ENCODE measurements at regions not wholly inside any gene's neighbourhood (a gene's known extent, or its start where the extent isn't known, plus 50 kb on each side); places are given as distances from the start of the nearest gene placed in this dataset.

DNA sequence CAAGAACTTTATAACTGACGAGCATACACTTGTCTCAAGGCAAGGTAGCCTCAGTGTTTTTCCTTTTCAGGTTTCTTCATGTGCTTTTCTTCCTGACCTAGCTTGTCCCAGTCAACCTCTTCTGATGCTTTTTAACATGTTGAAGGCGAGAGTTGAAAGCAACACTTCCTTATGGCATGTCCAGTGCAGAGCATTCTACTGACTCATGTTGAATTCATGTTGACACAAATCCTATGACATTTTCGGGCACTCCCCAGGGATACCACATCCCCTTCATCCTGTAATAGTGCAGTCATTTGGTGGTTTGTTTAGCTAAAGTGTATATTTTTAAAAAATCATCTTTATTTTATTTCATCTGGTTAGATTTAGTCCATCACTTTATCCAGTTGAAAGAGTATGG is 75.9 kb upstream of the CBLB start:
- H2AFZ ChIP-seq (ENCODE audit: low read depth, low read length): no peak overlapping the region
- H3K9ac ChIP-seq (ENCODE audit: low read length): no peak overlapping the region
- no peaks in the 10 kb centered on the region for H3K4me1 ChIP-seq (ENCODE audit: low read length)
- no peaks in the 10 kb centered on the region for H3K79me2 ChIP-seq (ENCODE audit: low read length)
- no peaks in the 10 kb centered on the region for H4K20me1 ChIP-seq (ENCODE audit: insufficient read depth, low read length)
- no peak overlapping the region for H3K27ac ChIP-seq (ENCODE audit: low read length)
- no peak for TF ChIP-seq EZH2phosphoT487 (IDR thresholded peaks at IDR 0.05; ENCODE audit: low read depth)
- no peak for TF ChIP-seq CTCF (IDR thresholded peaks at IDR 0.05; ENCODE audit: low read depth, low read length)
- H3K27me3 ChIP-seq (ENCODE audit: low read depth, low read length): no peaks in the 10 kb centered on the region
- H3K4me3 ChIP-seq (ENCODE audit: low read length): no peak overlapping the region
- H3K36me3 ChIP-seq (replicated peaks; ENCODE audit: low read depth, low read length): no peaks in the 10 kb centered on the region
- no peaks in the 10 kb centered on the region for H3K9me3 ChIP-seq (ENCODE audit: insufficient read depth, low read length)
- no peak overlapping the region for H3K4me2 ChIP-seq (ENCODE audit: low read length)

GRCh38 chr3:105948101-105948500 is 79.3 kb upstream of the CBLB start:
- no peak overlapping the region for H3K4me2 ChIP-seq (ENCODE audit: low read length)
- H3K4me1 ChIP-seq (ENCODE audit: low read length): no peaks in the 10 kb centered on the region
- no peaks in the 10 kb centered on the region for H4K20me1 ChIP-seq (ENCODE audit: insufficient read depth, low read length)
- TF ChIP-seq EZH2phosphoT487 (IDR thresholded peaks at IDR 0.05; ENCODE audit: low read depth) (no peak), CTCF (IDR thresholded peaks at IDR 0.05; ENCODE audit: low read depth, low read length) (no peak)
- no peaks in the 10 kb centered on the region for H3K36me3 ChIP-seq (replicated peaks; ENCODE audit: low read depth, low read length)
- H2AFZ ChIP-seq (ENCODE audit: low read depth, low read length): no peak overlapping the region
- no peaks in the 10 kb centered on the region for H3K27me3 ChIP-seq (ENCODE audit: low read depth, low read length)
- H3K9me3 ChIP-seq (ENCODE audit: insufficient read depth, low read length): no peaks in the 10 kb centered on the region
- H3K27ac ChIP-seq (ENCODE audit: low read length): no peak overlapping the region
- no peak overlapping the region for H3K9ac ChIP-seq (ENCODE audit: low read length)
- H3K4me3 ChIP-seq (ENCODE audit: low read length): no peak overlapping the region
- H3K79me2 ChIP-seq (ENCODE audit: low read length): no peaks in the 10 kb centered on the region

GRCh38 chr3:105950881-105951600 is 82.2 kb upstream of the CBLB start:
- Histone ChIP-seq H3K27me3 (ENCODE audit: low read depth, low read length) (no peaks in the 10 kb centered on the region), H3K9ac (ENCODE audit: low read length) (no peak overlapping the region), H4K20me1 (ENCODE audit: insufficient read depth, low read length) (no peaks in the 10 kb centered on the region), H3K79me2 (ENCODE audit: low read length) (no peaks in the 10 kb centered on the region), H3K36me3 (replicated peaks; ENCODE audit: low read depth, low read length) (no peaks in the 10 kb centered on the region), H3K4me2 (ENCODE audit: low read length) (no peak overlapping the region), H3K27ac (ENCODE audit: low read length) (no peak overlapping the region), H3K9me3 (ENCODE audit: insufficient read depth, low read length) (no peaks in the 10 kb centered on the region), H2AFZ (ENCODE audit: low read depth, low read length) (no peak overlapping the region), H3K4me1 (ENCODE audit: low read length) (no peaks in the 10 kb centered on the region), H3K4me3 (ENCODE audit: low read length) (no peak overlapping the region)
- no peak for TF ChIP-seq EZH2phosphoT487 (IDR thresholded peaks at IDR 0.05; ENCODE audit: low read depth)
- no peak for TF ChIP-seq CTCF (IDR thresholded peaks at IDR 0.05; ENCODE audit: low read depth, low read length)

DNA sequence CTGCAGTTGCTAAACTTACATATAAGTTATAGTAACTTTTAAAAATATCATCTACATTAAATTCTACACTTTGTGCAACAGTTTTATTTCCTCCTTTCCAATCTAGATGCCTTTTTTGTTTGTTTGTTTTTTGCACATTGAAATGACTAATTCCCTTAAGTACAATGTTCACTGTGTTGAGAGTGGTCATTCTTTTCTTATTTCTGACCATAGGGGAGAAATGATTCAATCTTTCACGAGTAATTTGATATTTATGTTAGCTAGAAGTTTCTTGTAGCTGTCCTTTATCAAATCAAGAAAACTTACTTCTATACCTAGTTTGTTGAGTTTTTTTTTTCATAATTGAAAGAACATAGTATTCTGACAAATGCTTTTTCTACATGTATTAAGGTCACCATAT is 85.0 kb upstream of the CBLB start:
- no peak overlapping the region for H3K4me2 ChIP-seq (ENCODE audit: low read length)
- no peak overlapping the region for H3K9ac ChIP-seq (ENCODE audit: low read length)
- no peaks in the 10 kb centered on the region for H3K36me3 ChIP-seq (replicated peaks; ENCODE audit: low read depth, low read length)
- H3K4me3 ChIP-seq (ENCODE audit: low read length): no peak overlapping the region
- no peak overlapping the region for H3K27ac ChIP-seq (ENCODE audit: low read length)
- no peak overlapping the region for H2AFZ ChIP-seq (ENCODE audit: low read depth, low read length)
- no peaks in the 10 kb centered on the region for H3K9me3 ChIP-seq (ENCODE audit: insufficient read depth, low read length)
- H3K4me1 ChIP-seq (ENCODE audit: low read length): no peaks in the 10 kb centered on the region
- H3K27me3 ChIP-seq (ENCODE audit: low read depth, low read length): no peaks in the 10 kb centered on the region
- no peaks in the 10 kb centered on the region for H3K79me2 ChIP-seq (ENCODE audit: low read length)
- H4K20me1 ChIP-seq (ENCODE audit: insufficient read depth, low read length): no peaks in the 10 kb centered on the region
- TF ChIP-seq CTCF (IDR thresholded peaks at IDR 0.05; ENCODE audit: low read depth, low read length) (no peak), EZH2phosphoT487 (IDR thresholded peaks at IDR 0.05; ENCODE audit: low read depth) (no peak)
